ENCODE measurements at regions not wholly inside any gene's neighbourhood (a gene's known extent, or its start where the extent isn't known, plus 50 kb on each side); places are given as distances from the start of the nearest gene placed in this dataset.

- DNase-seq: no peak
Measured at GRCh38 chr2:145777914-145778313, 1258.0 kb upstream of the ZEB2 start.

- no peak for DNase-seq
Measured at GRCh38 chr2:145777297-145777696, 1257.4 kb upstream of the ZEB2 start.

GRCh38 chr2:145775591-145775990 is 1255.7 kb upstream of the ZEB2 start:
- no peak for DNase-seq

GRCh38 chr2:145771525-145771924 is 1251.6 kb upstream of the ZEB2 start:
- DNase-seq: no peak

- DNase-seq: no peak
Measured at GRCh38 chr2:145769011-145769716, 1249.2 kb upstream of the ZEB2 start.

- DNase-seq: no peak
Measured at GRCh38 chr2:145765874-145766273, 1246.0 kb upstream of the ZEB2 start.

GRCh38 chr2:145764631-145765030 is 1244.7 kb upstream of the ZEB2 start:
- DNase-seq: no peak

- no peak for DNase-seq
Measured at GRCh38 chr2:145760781-145761649, 1241.1 kb upstream of the ZEB2 start.

GRCh38 chr2:145759228-145759915 is 1239.5 kb upstream of the ZEB2 start:
- no peak for DNase-seq

GRCh38 chr2:145757503-145758246 is 1237.8 kb upstream of the ZEB2 start:
- no peak for DNase-seq

- DNase-seq: no peak
Measured at GRCh38 chr2:145755019-145755837, 1235.3 kb upstream of the ZEB2 start.

GRCh38 chr2:145753966-145754365 is 1234.0 kb upstream of the ZEB2 start:
- DNase-seq: no peak

GRCh38 chr2:145753041-145753608 is 1233.2 kb upstream of the ZEB2 start:
- DNase-seq: no peak

- no peak for DNase-seq
Measured at GRCh38 chr2:145752091-145752806, 1232.3 kb upstream of the ZEB2 start.

- no peak for DNase-seq
Measured at GRCh38 chr2:145751629-145752028, 1231.7 kb upstream of the ZEB2 start.

- no peak for DNase-seq
Measured at GRCh38 chr2:145751155-145751554, 1231.2 kb upstream of the ZEB2 start.

- no peak for DNase-seq
Measured at GRCh38 chr2:145750612-145751011, 1230.7 kb upstream of the ZEB2 start.

- DNase-seq: no peak
Measured at GRCh38 chr2:145750144-145750543, 1230.2 kb upstream of the ZEB2 start.

- no peak for DNase-seq
Measured at GRCh38 chr2:145749556-145749955, 1229.6 kb upstream of the ZEB2 start.

- no peak for DNase-seq
Measured at GRCh38 chr2:145748927-145749326, 1229.0 kb upstream of the ZEB2 start.

GRCh38 chr2:145747715-145748114 is 1227.8 kb upstream of the ZEB2 start:
- DNase-seq: no peak

All from activated gamma-delta T cell treated with Interleukin-2 at 50 U/mL for 16 hours (primary cell).